H1 (cell line): ENCODE measurements at regions not wholly inside any gene's neighbourhood (a gene's known extent, or its start where the extent isn't known, plus 50 kb on each side); places are given as distances from the start of the nearest gene placed in this dataset.

Experiments
- CTCF ChIA-PET: fragments of 300-600 bp; sonication (Branson Sonifier 250); formaldehyde crosslinking; loops from one replicate; lab custom pipeline; 2021; ENCODE audit not compliant: partially characterized antibody; lab: Charles Lee
- POLR2A ChIA-PET: fragments of 300-600 bp; sonication (Branson Sonifier 250); formaldehyde crosslinking; loops from one replicate; lab custom pipeline; 2021; ENCODE audit warnings: inconsistent platforms; ENCODE audit not compliant: partially characterized antibody; lab: Charles Lee
- DNase-seq, 2 experiments: peaks; one replicate each; pipeline versions ENCODE4 v3.0.0 to v3.0.0-alpha.2; 2010 to 2022; ENCODE audit warnings: low spot score in 2 of 2, low read depth in 1 of 2, mixed read lengths in 1 of 2
- FAIRE-seq: peaks from 2 replicates; lab custom pipeline; 2011; peaks lifted over from hg19 to GRCh38; lab: Jason Lieb, UNC
- H2AFZ ChIP-seq: 2 replicates; pipeline ENCODE4 v1.8.1; 2012; ENCODE audit warnings: low read length, inconsistent platforms
- H2AK5ac ChIP-seq: 2 replicates; pipeline ENCODE4 v1.6.1; 2013; ENCODE audit warnings: low read depth, low read length
- H2BK120ac ChIP-seq: replicated peaks from 2 replicates; pipeline ENCODE3; 2013; ENCODE audit warnings: low read depth, low read length, inconsistent platforms
- H2BK12ac ChIP-seq: 2 replicates; pipeline ENCODE4 v1.6.1; 2013; ENCODE audit warnings: low read depth, low read length
- H2BK15ac ChIP-seq: 2 replicates; pipeline ENCODE4 v1.6.1; 2013; ENCODE audit warnings: low read length
- H2BK20ac ChIP-seq: 2 replicates; pipeline ENCODE4 v1.6.1; 2013; ENCODE audit warnings: low read length
- H2BK5ac ChIP-seq: 2 replicates; pipeline ENCODE4 v1.6.1; 2013; ENCODE audit warnings: low read depth, low read length
- H3K14ac ChIP-seq: 2 replicates; pipeline ENCODE4 v1.6.1; 2013; ENCODE audit warnings: inconsistent platforms; ENCODE audit not compliant: insufficient read length
- H3K18ac ChIP-seq: 2 replicates; pipeline ENCODE4 v1.6.1; 2013; ENCODE audit warnings: low read length; ENCODE audit errors: extremely low read depth
- H3K23ac ChIP-seq: 2 replicates; pipeline ENCODE4 v1.6.1; 2013; ENCODE audit warnings: inconsistent platforms; ENCODE audit not compliant: insufficient read length
- H3K23me2 ChIP-seq: 2 replicates; pipeline ENCODE4 v1.6.1; 2013; ENCODE audit warnings: low read depth, low read length
- H3K27ac ChIP-seq: 2 replicates; pipeline ENCODE4 v1.6.1; 2011; ENCODE audit warnings: low read depth, low read length, inconsistent platforms
- H3K27me3 ChIP-seq, 4 experiments: replicated peaks in 1 of 4; 1 replicate in 1 of 4; 2 replicates in 3 of 4; pipeline versions ENCODE4 v1.6.1 to v1.8.1; 2011 to 2013; ENCODE audit warnings: low read length in 3 of 4, mild to moderate bottlenecking in 3 of 4, inconsistent platforms in 2 of 4, mixed read lengths in 2 of 4, moderate library complexity in 1 of 4; ENCODE audit not compliant: control insufficient read depth in 3 of 4, insufficient read depth in 3 of 4; ENCODE audit errors: extremely low read depth in 1 of 4
- H3K36me3 ChIP-seq, 4 experiments: 2 replicates each; pipeline versions ENCODE4 v1.6.1 to v1.8.1; 2011 to 2013; ENCODE audit warnings: mild to moderate bottlenecking in 4 of 4, low read length in 3 of 4, moderate library complexity in 2 of 4, control low read depth in 1 of 4, inconsistent platforms in 1 of 4; ENCODE audit not compliant: insufficient read depth in 4 of 4, control insufficient read depth in 2 of 4
- H3K4ac ChIP-seq: replicated peaks from 2 replicates; pipeline ENCODE3; 2013; ENCODE audit warnings: low read length, low read depth, mixed read lengths, inconsistent platforms; ENCODE audit not compliant: insufficient read length
- H3K4me1 ChIP-seq, 4 experiments: replicated peaks in 1 of 4; 1 replicate in 1 of 4; 2 replicates in 3 of 4; pipeline versions ENCODE4 v1.6.1 to v1.8.1; 2011 to 2013; ENCODE audit warnings: low read length in 3 of 4, inconsistent platforms in 2 of 4, mixed read lengths in 1 of 4; ENCODE audit not compliant: insufficient read depth in 4 of 4, control insufficient read depth in 3 of 4
- H3K4me2 ChIP-seq, 2 experiments: 2 replicates each; pipeline versions ENCODE4 v1.6.1 to v1.8.1; 2011 to 2013; ENCODE audit warnings: low read depth in 2 of 2, low read length in 2 of 2, control low read depth in 1 of 2, inconsistent platforms in 1 of 2, mild to moderate bottlenecking in 1 of 2; ENCODE audit not compliant: insufficient read depth in 1 of 2
- H3K4me3 ChIP-seq, 4 experiments: fragments of 200-600, 300-600 bp in 1 of 4; sonication (generic), shearing (Covaris generic), sonication (Bioruptor Twin) in 1 of 4; 2 replicates each; pipeline versions ENCODE4 v1.5.1 to v1.8.1; 2011 to 2016; ENCODE audit warnings: low read length in 4 of 4, low read depth in 3 of 4, control low read depth in 2 of 4, inconsistent platforms in 2 of 4, mild to moderate bottlenecking in 2 of 4, mixed read lengths in 1 of 4, moderate library complexity in 1 of 4; ENCODE audit not compliant: insufficient read depth in 2 of 4; ENCODE audit errors: extremely low read depth in 1 of 4
- H3K56ac ChIP-seq: replicated peaks from 2 replicates; pipeline ENCODE3; 2013; ENCODE audit warnings: low read depth, mild to moderate bottlenecking, mixed read lengths, low read length, inconsistent platforms; ENCODE audit not compliant: insufficient read length
- H3K79me1 ChIP-seq: 2 replicates; pipeline ENCODE4 v1.6.1; 2013; ENCODE audit warnings: low read depth, low read length, control low read depth
- H3K79me2 ChIP-seq, 2 experiments: 2 replicates each; pipeline versions ENCODE4 v1.6.1 to v1.8.1; 2012 to 2013; ENCODE audit warnings: low read length in 2 of 2, mild to moderate bottlenecking in 2 of 2, inconsistent platforms in 1 of 2; ENCODE audit not compliant: insufficient read depth in 2 of 2, control insufficient read depth in 1 of 2
- H3K9ac ChIP-seq, 4 experiments: replicated peaks in 1 of 4; 1 replicate in 1 of 4; 2 replicates in 3 of 4; pipeline versions ENCODE4 v1.6.1 to v1.8.1; 2011 to 2013; ENCODE audit warnings: low read depth in 3 of 4, low read length in 3 of 4, control low read depth in 2 of 4, mild to moderate bottlenecking in 2 of 4, moderate library complexity in 2 of 4, inconsistent platforms in 1 of 4; ENCODE audit errors: extremely low read depth in 1 of 4
- H3K9me3 ChIP-seq, 2 experiments: 2 replicates each; pipeline versions ENCODE4 v1.6.1 to v1.8.1; 2012 to 2013; ENCODE audit warnings: mild to moderate bottlenecking in 2 of 2, moderate library complexity in 2 of 2, control low read depth in 1 of 2, inconsistent platforms in 1 of 2, low read depth in 1 of 2, low read length in 1 of 2, mixed read lengths in 1 of 2; ENCODE audit not compliant: insufficient read depth in 2 of 2
- H4K20me1 ChIP-seq, 2 experiments: replicated peaks in 1 of 2; 2 replicates each; pipeline versions ENCODE3 to v1.8.1; 2011 to 2013; ENCODE audit warnings: inconsistent platforms in 2 of 2, low read length in 2 of 2, mild to moderate bottlenecking in 1 of 2; ENCODE audit not compliant: insufficient read depth in 2 of 2, control insufficient read depth in 1 of 2
- H4K5ac ChIP-seq: 2 replicates; pipeline ENCODE4 v1.6.1; 2013; ENCODE audit warnings: low read length, low read depth, mixed read lengths, inconsistent platforms; ENCODE audit not compliant: insufficient read length
- H4K8ac ChIP-seq: 2 replicates; pipeline ENCODE4 v1.8.0; 2013; ENCODE audit warnings: mild to moderate bottlenecking, moderate library complexity, low read length, inconsistent platforms; ENCODE audit not compliant: insufficient read depth; ENCODE audit errors: extremely low read depth
- H4K91ac ChIP-seq: replicated peaks from 2 replicates; pipeline ENCODE3; 2013; ENCODE audit warnings: low read length, mixed read lengths, inconsistent platforms; ENCODE audit not compliant: insufficient read length
- ASH2L ChIP-seq: fragments of 200-600, 300-600 bp; sonication (generic); IDR thresholded peaks from one replicate; pipeline ENCODE4 v1.7.1; 2017; ENCODE audit warnings: low read length
- POLR2AphosphoS5 ChIP-seq: IDR thresholded peaks from 2 replicates; pipeline ENCODE4 v1.6.1; 2011; ENCODE audit warnings: low read depth, low read length
- POU5F1 ChIP-seq: IDR thresholded peaks from 2 replicates; pipeline ENCODE4 v1.6.1; 2011; ENCODE audit warnings: low read depth, mild to moderate bottlenecking, low read length, moderate library complexity
- RAD21 ChIP-seq, 2 experiments: IDR thresholded peaks in 1 of 2; conservative IDR thresholded peaks in 1 of 2; 2 replicates each; pipeline ENCODE4 v1.6.1; 2011; ENCODE audit warnings: low read depth in 2 of 2, low read length in 2 of 2, improper control_type of control experiment in 1 of 2, inconsistent platforms in 1 of 2, mild to moderate bottlenecking in 1 of 2, moderate library complexity in 1 of 2
- RXRA ChIP-seq: IDR thresholded peaks from 2 replicates; pipeline ENCODE4 v1.6.1; 2011; ENCODE audit warnings: low read depth, mild to moderate bottlenecking, low read length, moderate library complexity; ENCODE audit not compliant: insufficient read depth
- SIRT6 ChIP-seq: IDR thresholded peaks from one replicate; pipeline ENCODE4 v1.7.1; 2012; ENCODE audit warnings: low read length, inconsistent platforms
- SIX5 ChIP-seq: IDR thresholded peaks from 2 replicates; pipeline ENCODE4 v1.6.1; 2011; ENCODE audit warnings: mild to moderate bottlenecking, low read depth, low read length
- SRF ChIP-seq: IDR thresholded peaks from 2 replicates; pipeline ENCODE4 v1.6.1; 2011; ENCODE audit warnings: mild to moderate bottlenecking, low read depth, low read length, moderate library complexity
- USF2 ChIP-seq: IDR thresholded peaks from 2 replicates; pipeline ENCODE4 v1.6.1; 2011; ENCODE audit warnings: low read length, improper control_type of control experiment
- YY1 ChIP-seq: IDR thresholded peaks from 2 replicates; pipeline ENCODE4 v1.6.1; 2011; ENCODE audit warnings: low read depth, mild to moderate bottlenecking, low read length
- ZNF274 ChIP-seq: IDR thresholded peaks from 2 replicates; pipeline ENCODE4 v1.7.0; 2012; ENCODE audit warnings: low read length, borderline replicate concordance; ENCODE audit errors: extremely low read depth
- WGBS, 2 experiments: shearing (Covaris generic) in 1 of 2; methylation state at CpG; one replicate each; pipeline versions ENCODE4 v1.1.6 to v1.1.7; 2013 to 2015; ENCODE audit warnings: low lambda C conversion rate in 2 of 2, mixed read lengths in 2 of 2, inconsistent platforms in 1 of 2, low coverage in 1 of 2, missing lambda C conversion rate in 1 of 2; ENCODE audit not compliant: insufficient replicate concordance in 2 of 2, insufficient coverage in 1 of 2, insufficient read length in 1 of 2; ENCODE audit errors: extremely low coverage in 1 of 2, missing lambda C conversion rate in 1 of 2; 5-methylcytosine and 5-hydroxymethylcytosine counted together
- TF ChIP-seq, protein P1 (sequence below): IDR thresholded peaks from 2 replicates; pipeline ENCODE4 v1.6.1; 2012; ENCODE audit warnings: low read length, inconsistent platforms

DNA sequence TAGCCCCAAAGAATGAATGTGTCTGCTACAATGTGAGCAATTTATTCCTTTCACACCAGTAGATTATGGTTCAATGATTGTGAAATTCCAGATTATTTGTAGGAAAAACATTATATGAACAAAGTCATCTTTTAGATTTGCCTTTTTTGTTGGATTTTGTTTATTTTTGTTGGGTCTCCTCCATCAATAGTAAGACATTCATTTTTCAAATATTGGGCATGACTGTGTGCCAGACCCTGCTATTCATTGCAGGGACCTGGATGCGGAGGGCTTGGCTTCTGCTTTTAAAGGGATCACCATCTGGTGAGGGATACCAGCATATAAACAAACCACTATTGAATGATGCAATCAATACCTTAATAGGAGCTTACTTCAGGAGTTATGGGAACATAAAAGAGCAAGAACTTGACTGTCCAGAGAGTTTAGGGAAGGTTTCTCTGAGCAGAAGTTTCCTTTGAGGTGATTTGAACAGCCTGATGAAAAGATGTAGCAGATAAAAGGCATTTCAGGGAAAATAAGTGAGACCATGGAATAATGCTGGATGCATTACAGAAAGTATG lies 486.7 kb downstream of the EPHA4 start:
- no peaks in the 10 kb centered on the region for H3K9me3 ChIP-seq
- H2AFZ ChIP-seq, result no peak overlapping the region
- ChIA-PET POLR2A (no interaction called here), CTCF (interaction anchor here (0.6 to 1.0 kb wide), 2 partner anchors 26 to 379 kb away, joined by 3 read pairs; no protein-coding TSS in a partner anchor)
- H4K8ac ChIP-seq, result no peak overlapping the region
- no peak overlapping the region for H3K56ac ChIP-seq
- FAIRE-seq (no peak), DNase-seq (no peak)
- no peak overlapping the region for H2BK15ac ChIP-seq
- 93% methylated on average over 1 of the region's 1 CpG; no CpG with 5 or more reads in 1 of the 2 experiments for WGBS, 2 experiments
- no peak overlapping the region for H2BK20ac ChIP-seq
- H3K4ac ChIP-seq, result no peak overlapping the region
- H4K91ac ChIP-seq, result no peak overlapping the region
- H3K4me2 ChIP-seq, result no peak overlapping the region
- no peak overlapping the region for H4K5ac ChIP-seq
- no peaks in the 10 kb centered on the region for H4K20me1 ChIP-seq
- H3K14ac ChIP-seq, result no peak overlapping the region
- H2BK5ac ChIP-seq, result no peak overlapping the region
- TF ChIP-seq SRF (no peak), USF2 (no peak), POU5F1 (no peak), RAD21 (IDR thresholded peaks at IDR 0.05 in 1 of 2, conservative IDR thresholded peaks at IDR 0.05 in 1 of 2; ENCODE audit: low read depth in 2 of 2, low read length in 2 of 2) (no peak), ZNF274 (no peak), POLR2AphosphoS5 (no peak), RXRA (no peak), ASH2L (no peak), YY1 (no peak), SIRT6 (no peak), SIX5 (no peak)
- TF ChIP-seq, protein P1, sequence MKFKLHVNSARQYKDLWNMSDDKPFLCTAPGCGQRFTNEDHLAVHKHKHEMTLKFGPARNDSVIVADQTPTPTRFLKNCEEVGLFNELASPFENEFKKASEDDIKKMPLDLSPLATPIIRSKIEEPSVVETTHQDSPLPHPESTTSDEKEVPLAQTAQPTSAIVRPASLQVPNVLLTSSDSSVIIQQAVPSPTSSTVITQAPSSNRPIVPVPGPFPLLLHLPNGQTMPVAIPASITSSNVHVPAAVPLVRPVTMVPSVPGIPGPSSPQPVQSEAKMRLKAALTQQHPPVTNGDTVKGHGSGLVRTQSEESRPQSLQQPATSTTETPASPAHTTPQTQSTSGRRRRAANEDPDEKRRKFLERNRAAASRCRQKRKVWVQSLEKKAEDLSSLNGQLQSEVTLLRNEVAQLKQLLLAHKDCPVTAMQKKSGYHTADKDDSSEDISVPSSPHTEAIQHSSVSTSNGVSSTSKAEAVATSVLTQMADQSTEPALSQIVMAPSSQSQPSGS, result no peak
- no peaks in the 10 kb centered on the region; the same call in 1 of the 2 replicates for H3K79me1 ChIP-seq
- H3K36me3 ChIP-seq, result no peaks in the 10 kb centered on the region
- H2BK12ac ChIP-seq, result no peak overlapping the region
- no peaks in the 10 kb centered on the region for H3K27me3 ChIP-seq
- H3K79me2 ChIP-seq, result no peaks in the 10 kb centered on the region
- H3K4me1 ChIP-seq, result no peaks in the 10 kb centered on the region
- H3K4me3 ChIP-seq, result no peak overlapping the region
- no peaks in the 10 kb centered on the region for H3K23me2 ChIP-seq
- H3K23ac ChIP-seq, result no peak overlapping the region
- H2BK120ac ChIP-seq, result no peak overlapping the region
- H2AK5ac ChIP-seq, result no peak overlapping the region
- no peak overlapping the region for H3K27ac ChIP-seq
- no peak overlapping the region for H3K9ac ChIP-seq
- no peak overlapping the region for H3K18ac ChIP-seq
